CD4-positive, alpha-beta memory T cell (primary cell): ENCODE measurements at regions not wholly inside any gene's neighbourhood (a gene's known extent, or its start where the extent isn't known, plus 50 kb on each side); places are given as distances from the start of the nearest gene placed in this dataset.
"Not testable (repeated sequence)": the region's sequence is repeated elsewhere in the genome, so short reads cannot be mapped to it uniquely, and the experiment has no call there.

Source experiments
- CTCF ChIA-PET: fragments of 350-600 bp; sonication (Branson Sonifier 250); formaldehyde crosslinking; loops from one replicate; lab custom pipeline; 2021; ENCODE audit warnings: inconsistent platforms; ENCODE audit not compliant: partially characterized antibody; lab: Charles Lee
- POLR2A ChIA-PET: fragments of 350-600 bp; sonication (Branson Sonifier 250); formaldehyde crosslinking; loops from one replicate; lab custom pipeline; 2021; ENCODE audit not compliant: partially characterized antibody; lab: Charles Lee
- DNase-seq, 5 donors: peaks; one replicate each; pipeline versions ENCODE4 v3.0.0 to v3.0.0-alpha.2; 2020 to 2022; ENCODE audit warnings: mixed read lengths in 1 of 5
- H3K27ac ChIP-seq: one replicate; pipeline ENCODE4 v1.7.0; 2013; ENCODE audit warnings: low read depth, low read length
- H3K27me3 ChIP-seq: 2 replicates; pipeline ENCODE4 v1.7.0; 2013; ENCODE audit warnings: mild to moderate bottlenecking, low read length, moderate library complexity; ENCODE audit not compliant: insufficient read depth
- H3K36me3 ChIP-seq: 2 replicates; pipeline ENCODE4 v1.7.0; 2013; ENCODE audit warnings: mild to moderate bottlenecking, low read length, moderate library complexity; ENCODE audit not compliant: insufficient read depth
- H3K4me1 ChIP-seq: 2 replicates; pipeline ENCODE4 v1.7.0; 2013; ENCODE audit warnings: mild to moderate bottlenecking, low read length, moderate library complexity; ENCODE audit not compliant: insufficient read depth
- H3K4me3 ChIP-seq, 2 donors: one replicate each; pipeline ENCODE4 v1.7.0; 2013; ENCODE audit warnings: low read length in 2 of 2, mild to moderate bottlenecking in 1 of 2
- H3K9me3 ChIP-seq, 2 donors: one replicate each; pipeline ENCODE4 v1.7.0; 2013; ENCODE audit warnings: low read length in 2 of 2, control low read depth in 1 of 2; ENCODE audit not compliant: control insufficient read depth in 1 of 2
- H3K27ac Mint-ChIP-seq, 7 donors: one replicate each; pipeline ENCODE4 v1.8.0; 2020 to 2021; ENCODE audit warnings: mixed read lengths in 7 of 7, mild to moderate bottlenecking in 6 of 7, inconsistent platforms in 3 of 7, moderate library complexity in 3 of 7
- H3K27me3 Mint-ChIP-seq, 2 donors: one replicate each; pipeline ENCODE4 v1.8.0; 2020 to 2021; ENCODE audit warnings: mixed read lengths in 2 of 2
- H3K36me3 Mint-ChIP-seq, 2 donors: one replicate each; pipeline ENCODE4 v1.8.0; 2020 to 2021; ENCODE audit warnings: mixed read lengths in 2 of 2, inconsistent platforms in 1 of 2, mild to moderate bottlenecking in 1 of 2
- H3K4me1 Mint-ChIP-seq, 4 donors: one replicate each; pipeline ENCODE4 v1.8.0; 2020 to 2021; ENCODE audit warnings: mixed read lengths in 4 of 4, mild to moderate bottlenecking in 1 of 4
- H3K4me3 Mint-ChIP-seq, 8 donors: one replicate each; pipeline ENCODE4 v1.8.0; 2020 to 2021; ENCODE audit warnings: mixed read lengths in 8 of 8, mild to moderate bottlenecking in 7 of 8, moderate library complexity in 6 of 8, inconsistent platforms in 3 of 8
- H3K9me3 Mint-ChIP-seq, 8 donors: one replicate each; pipeline ENCODE4 v1.8.0; 2020 to 2021; ENCODE audit warnings: mixed read lengths in 8 of 8, mild to moderate bottlenecking in 5 of 8, inconsistent platforms in 3 of 8, moderate library complexity in 1 of 8
- intact Hi-C: fragments of 100-400 bp; cut with micrococcal nuclease; formaldehyde crosslinking; loops from one replicate; pipeline ENCODE4 v1.15.1; 2023

DNA sequence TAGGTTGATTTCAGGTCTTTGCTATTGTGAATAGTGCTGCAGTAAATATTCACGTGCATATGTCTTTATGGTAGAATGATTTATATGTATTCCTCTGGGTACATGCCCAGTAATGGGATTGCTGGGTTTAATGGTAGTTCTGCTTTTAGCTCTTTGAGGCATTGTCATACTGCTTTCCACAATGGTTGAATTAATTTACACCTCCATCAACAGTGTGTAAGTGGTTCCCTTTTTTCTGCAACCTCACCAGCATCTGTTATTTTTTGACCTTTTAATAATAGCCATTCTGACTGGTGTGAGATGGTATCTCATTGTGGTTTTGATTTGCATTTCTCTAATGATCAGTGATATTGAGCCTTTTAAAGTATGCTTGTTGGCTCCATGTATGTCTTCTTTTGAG lies 158.0 kb downstream of the RNF144B start:
- H3K9me3 ChIP-seq, DNase-seq, intact Hi-C loops, H3K27ac Mint-ChIP-seq, H3K4me3 ChIP-seq, H3K4me1 ChIP-seq, H3K36me3 Mint-ChIP-seq, H3K27ac ChIP-seq, H3K36me3 ChIP-seq, POLR2A ChIA-PET, H3K27me3 Mint-ChIP-seq, CTCF ChIA-PET, H3K27me3 ChIP-seq, H3K4me1 Mint-ChIP-seq, H3K4me3 Mint-ChIP-seq: not testable (repeated sequence)
- peaks cover 0 to 42% (median 31%) of the 10 kb centered on the region in 8 donors for H3K9me3 Mint-ChIP-seq

DNA sequence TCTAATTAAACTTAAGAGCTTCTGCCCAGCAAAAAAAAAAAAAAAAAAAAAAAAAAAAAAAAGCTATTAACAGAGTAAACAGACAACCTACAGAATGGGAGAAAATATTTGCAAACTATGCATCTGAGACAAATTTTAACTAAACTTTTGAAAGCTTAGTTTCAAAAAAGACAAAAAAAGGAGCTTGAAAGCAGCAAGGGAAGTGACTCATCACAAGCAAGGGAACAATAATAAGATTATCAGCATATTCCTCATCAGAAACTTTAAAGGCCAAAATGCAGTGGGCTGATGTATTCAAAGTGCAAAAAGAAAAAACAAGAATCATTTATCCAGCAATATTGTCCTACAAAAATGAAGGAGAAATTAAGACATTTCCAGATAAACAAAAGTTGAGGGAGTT lies 158.6 kb downstream of the RNF144B start:
- H3K4me1 Mint-ChIP-seq, result no peaks in the 10 kb centered on the region
- H3K27ac ChIP-seq, result no peak overlapping the region
- peaks cover 4 to 7% of the 10 kb centered on the region in 2 donors for H3K27me3 Mint-ChIP-seq
- ChIA-PET CTCF (interaction anchor here (0.7 kb wide), 1 partner anchor 521 kb away, joined by 4 read pairs; no protein-coding TSS in a partner anchor), POLR2A (no interaction called here)
- no peaks in the 10 kb centered on the region for H3K36me3 ChIP-seq
- no peaks in the 10 kb centered on the region for H3K27me3 ChIP-seq
- no peak for DNase-seq
- intact Hi-C loops, result no loop called here
- H3K4me1 ChIP-seq, result no peaks in the 10 kb centered on the region
- no peak overlapping the region for H3K4me3 Mint-ChIP-seq
- no peak overlapping the region for H3K27ac Mint-ChIP-seq
- H3K9me3 Mint-ChIP-seq, result peaks cover 0 to 42% (median 31%) of the 10 kb centered on the region in 8 donors
- H3K9me3 ChIP-seq, result no peaks in the 10 kb centered on the region
- H3K36me3 Mint-ChIP-seq, result no peaks in the 10 kb centered on the region
- H3K4me3 ChIP-seq, result no peak overlapping the region

DNA sequence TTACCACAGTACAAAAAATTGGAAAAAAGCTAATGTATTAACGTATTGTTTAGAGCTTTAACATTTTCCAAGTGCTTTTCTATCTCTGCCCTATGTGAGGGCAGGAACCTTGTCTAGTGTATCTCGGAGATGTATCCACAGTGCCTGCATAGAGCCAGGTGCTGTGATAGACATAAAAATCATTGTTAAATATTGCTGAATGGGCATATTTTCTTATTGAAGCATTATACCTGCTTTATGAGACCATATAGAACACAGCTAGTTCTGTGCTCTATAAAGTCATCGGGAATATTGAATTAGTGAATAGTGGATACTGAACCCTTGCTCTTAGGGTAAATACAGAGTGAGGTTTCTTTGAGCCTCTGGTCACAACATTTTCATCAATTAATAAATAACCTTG lies 163.0 kb downstream of the RNF144B start:
- intact Hi-C loops, result no loop called here
- peaks cover 3 to 4% of the 10 kb centered on the region in 2 donors for H3K27me3 Mint-ChIP-seq
- H3K4me1 Mint-ChIP-seq, result no peaks in the 10 kb centered on the region
- H3K36me3 Mint-ChIP-seq, result no peaks in the 10 kb centered on the region
- ChIA-PET POLR2A (no interaction called here), CTCF (no interaction called here)
- H3K27ac ChIP-seq, result no peak overlapping the region
- peaks cover 0 to 21% (median 16%) of the 10 kb centered on the region in 8 donors for H3K9me3 Mint-ChIP-seq
- H3K27ac Mint-ChIP-seq, result no peak overlapping the region
- no peak for DNase-seq
- no peaks in the 10 kb centered on the region for H3K36me3 ChIP-seq
- H3K4me3 Mint-ChIP-seq, result no peak overlapping the region
- no peaks in the 10 kb centered on the region for H3K27me3 ChIP-seq
- H3K4me1 ChIP-seq, result no peaks in the 10 kb centered on the region
- H3K9me3 ChIP-seq, result no peaks in the 10 kb centered on the region
- H3K4me3 ChIP-seq, result no peak overlapping the region

DNA sequence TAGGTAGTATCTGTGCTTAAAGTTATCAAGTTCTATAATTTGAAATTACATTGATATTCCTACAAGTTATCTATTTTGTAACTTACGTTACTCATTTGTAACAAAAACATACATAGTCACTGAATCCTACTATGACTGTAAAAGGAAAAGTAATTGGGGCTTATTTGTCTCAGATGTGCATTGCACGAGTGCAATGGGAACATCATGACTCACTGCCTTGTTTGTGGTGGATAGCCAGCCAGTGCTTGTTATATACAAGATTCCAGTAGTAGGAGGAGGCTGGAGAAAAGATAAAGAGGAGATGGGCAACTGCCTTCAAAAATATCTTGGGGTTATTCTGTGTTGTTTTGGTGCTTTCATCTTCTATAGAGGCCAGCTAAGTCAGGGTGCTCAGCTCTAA lies 164.1 kb downstream of the RNF144B start:
- Mint-ChIP-seq H3K4me1 (no peaks in the 10 kb centered on the region), H3K4me3 (no peak overlapping the region), H3K9me3 (peaks cover 0 to 13% (median 9%) of the 10 kb centered on the region in 8 donors), H3K27me3 (peaks cover 3 to 7% of the 10 kb centered on the region in 2 donors), H3K36me3 (no peaks in the 10 kb centered on the region), H3K27ac (no peak overlapping the region)
- intact Hi-C loops, result no loop called here
- Histone ChIP-seq H3K27ac (no peak overlapping the region), H3K27me3 (no peaks in the 10 kb centered on the region), H3K9me3 (no peaks in the 10 kb centered on the region), H3K36me3 (no peaks in the 10 kb centered on the region), H3K4me3 (no peak overlapping the region), H3K4me1 (no peaks in the 10 kb centered on the region)
- CTCF ChIA-PET, result no interaction called here
- no peak for DNase-seq
- POLR2A ChIA-PET, result no interaction called here

DNA sequence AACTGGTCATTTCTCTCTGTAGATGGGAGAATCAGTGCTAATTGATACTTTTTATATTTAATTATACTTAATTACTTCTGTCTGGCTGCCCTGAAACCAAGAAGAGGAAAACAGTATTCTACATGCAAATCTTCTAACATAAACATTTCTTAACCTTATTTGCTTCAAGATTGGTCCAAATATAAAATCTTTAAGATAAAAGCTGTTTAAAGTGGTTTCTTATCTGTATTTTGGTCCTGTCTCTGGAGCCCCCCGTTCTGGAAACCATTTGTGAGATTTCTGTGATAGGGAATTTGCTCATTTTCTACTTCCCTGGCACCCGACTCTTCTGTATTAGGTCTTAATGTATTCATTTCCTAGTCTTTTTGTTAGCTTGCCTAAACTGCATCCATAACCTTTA lies 168.6 kb downstream of the RNF144B start:
- CTCF ChIA-PET, result no interaction called here
- Histone ChIP-seq H3K27me3 (no peaks in the 10 kb centered on the region), H3K27ac (no peak overlapping the region), H3K36me3 (no peaks in the 10 kb centered on the region), H3K9me3 (no peaks in the 10 kb centered on the region), H3K4me1 (no peaks in the 10 kb centered on the region), H3K4me3 (no peak overlapping the region)
- POLR2A ChIA-PET, result no interaction called here
- Mint-ChIP-seq H3K4me3 (no peak overlapping the region), H3K27ac (no peak overlapping the region), H3K9me3 (peaks cover 0 to 4% (median 0%) of the 10 kb centered on the region in 8 donors), H3K4me1 (no peaks in the 10 kb centered on the region), H3K36me3 (no peaks in the 10 kb centered on the region), H3K27me3 (peaks cover 6 to 7% of the 10 kb centered on the region in 2 donors)
- intact Hi-C loops, result no loop called here
- DNase-seq, result no peak

DNA sequence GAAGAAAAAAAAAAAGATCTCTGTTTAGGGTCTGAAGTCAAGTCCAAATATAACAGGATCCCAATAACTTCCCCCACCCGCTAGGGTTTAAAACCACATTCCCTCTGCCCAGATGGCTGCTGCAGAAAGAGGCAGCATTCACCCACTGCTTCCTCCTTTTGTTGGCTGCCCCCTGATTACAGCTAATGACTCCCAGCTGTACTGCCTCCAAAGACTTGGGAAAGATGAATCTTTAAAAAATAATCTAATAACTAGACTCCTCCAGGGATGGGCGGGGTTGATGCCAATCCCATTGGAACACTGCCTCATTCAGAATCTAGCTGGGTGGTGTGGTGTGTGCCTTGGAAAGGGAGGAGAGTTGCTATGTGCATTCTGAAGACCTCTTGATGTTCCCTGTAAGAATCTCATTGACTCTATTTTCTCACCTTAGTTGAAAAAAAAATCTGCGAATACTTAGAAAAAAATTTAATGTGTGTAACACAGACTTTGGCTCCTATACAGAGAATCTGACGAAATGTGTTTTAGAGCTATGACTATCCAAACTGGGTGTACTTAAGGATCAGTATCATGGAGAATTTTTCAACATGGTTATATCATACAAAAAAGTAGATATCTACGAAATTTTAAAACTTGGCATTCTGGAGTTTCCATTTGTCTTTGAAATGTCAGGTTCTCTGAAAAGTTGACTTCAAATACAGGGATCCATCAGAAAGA lies 174.0 kb downstream of the RNF144B start:
- H3K27me3 Mint-ChIP-seq, result peaks cover 4 to 5% of the 10 kb centered on the region in 2 donors
- ChIA-PET POLR2A (no interaction called here), CTCF (no interaction called here)
- no peaks in the 10 kb centered on the region for H3K4me1 Mint-ChIP-seq
- H3K27ac Mint-ChIP-seq, result no peak overlapping the region
- DNase-seq, result no peak
- H3K4me3 ChIP-seq, result no peak overlapping the region
- intact Hi-C loops, result no loop called here
- H3K36me3 ChIP-seq, result no peaks in the 10 kb centered on the region
- no peaks in the 10 kb centered on the region for H3K9me3 Mint-ChIP-seq
- H3K4me1 ChIP-seq, result no peaks in the 10 kb centered on the region
- H3K36me3 Mint-ChIP-seq, result no peaks in the 10 kb centered on the region
- H3K27me3 ChIP-seq, result no peaks in the 10 kb centered on the region
- H3K27ac ChIP-seq, result no peak overlapping the region
- H3K4me3 Mint-ChIP-seq, result no peak overlapping the region
- no peaks in the 10 kb centered on the region for H3K9me3 ChIP-seq

DNA sequence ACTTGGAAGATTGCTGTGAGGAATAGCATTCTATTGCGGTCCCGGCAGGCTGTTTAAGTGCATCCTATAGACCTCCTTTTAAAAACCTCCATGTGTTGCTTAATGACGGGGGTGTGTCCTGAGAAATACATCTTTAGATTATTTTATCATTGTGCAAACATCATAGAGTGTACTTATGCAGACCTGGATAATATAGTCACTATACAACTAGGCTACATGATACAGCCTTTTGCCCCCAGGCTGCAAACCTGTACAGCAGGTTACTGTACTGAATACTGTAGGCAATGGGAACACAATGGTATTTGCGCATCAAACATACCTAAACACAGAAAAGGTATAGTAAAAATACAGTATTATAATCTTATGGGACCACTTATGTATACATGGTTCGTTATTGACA lies 175.6 kb downstream of the RNF144B start:
- no peaks in the 10 kb centered on the region for H3K27me3 ChIP-seq
- no peak overlapping the region for H3K4me3 ChIP-seq
- intact Hi-C loops, result no loop called here
- H3K9me3 Mint-ChIP-seq, result peaks cover 0 to 7% (median 0%) of the 10 kb centered on the region in 8 donors
- no peak for DNase-seq
- no peaks in the 10 kb centered on the region for H3K4me1 Mint-ChIP-seq
- no peaks in the 10 kb centered on the region for H3K36me3 ChIP-seq
- POLR2A ChIA-PET, result no interaction called here
- no peak overlapping the region for H3K27ac Mint-ChIP-seq
- H3K9me3 ChIP-seq, result no peaks in the 10 kb centered on the region
- H3K27me3 Mint-ChIP-seq, result peaks cover 3 to 7% of the 10 kb centered on the region in 2 donors
- H3K36me3 Mint-ChIP-seq, result no peaks in the 10 kb centered on the region
- no peak overlapping the region for H3K4me3 Mint-ChIP-seq
- H3K27ac ChIP-seq, result no peak overlapping the region
- CTCF ChIA-PET, result no interaction called here
- H3K4me1 ChIP-seq, result no peaks in the 10 kb centered on the region
